Erythroblast (primary cell): ENCODE measurements at regions not wholly inside any gene's neighbourhood (a gene's known extent, or its start where the extent isn't known, plus 50 kb on each side); places are given as distances from the start of the nearest gene placed in this dataset.

Experiments used
- GATA1 ChIP-seq: IDR thresholded peaks from 2 replicates; pipeline ENCODE4 v1.6.1; 2011; ENCODE audit warnings: low read depth, mild to moderate bottlenecking, control low read depth, low read length, moderate library complexity
- POLR2A ChIP-seq: IDR thresholded peaks from 2 replicates; pipeline ENCODE4 v1.6.1; 2011; ENCODE audit warnings: mild to moderate bottlenecking, low read length

DNA sequence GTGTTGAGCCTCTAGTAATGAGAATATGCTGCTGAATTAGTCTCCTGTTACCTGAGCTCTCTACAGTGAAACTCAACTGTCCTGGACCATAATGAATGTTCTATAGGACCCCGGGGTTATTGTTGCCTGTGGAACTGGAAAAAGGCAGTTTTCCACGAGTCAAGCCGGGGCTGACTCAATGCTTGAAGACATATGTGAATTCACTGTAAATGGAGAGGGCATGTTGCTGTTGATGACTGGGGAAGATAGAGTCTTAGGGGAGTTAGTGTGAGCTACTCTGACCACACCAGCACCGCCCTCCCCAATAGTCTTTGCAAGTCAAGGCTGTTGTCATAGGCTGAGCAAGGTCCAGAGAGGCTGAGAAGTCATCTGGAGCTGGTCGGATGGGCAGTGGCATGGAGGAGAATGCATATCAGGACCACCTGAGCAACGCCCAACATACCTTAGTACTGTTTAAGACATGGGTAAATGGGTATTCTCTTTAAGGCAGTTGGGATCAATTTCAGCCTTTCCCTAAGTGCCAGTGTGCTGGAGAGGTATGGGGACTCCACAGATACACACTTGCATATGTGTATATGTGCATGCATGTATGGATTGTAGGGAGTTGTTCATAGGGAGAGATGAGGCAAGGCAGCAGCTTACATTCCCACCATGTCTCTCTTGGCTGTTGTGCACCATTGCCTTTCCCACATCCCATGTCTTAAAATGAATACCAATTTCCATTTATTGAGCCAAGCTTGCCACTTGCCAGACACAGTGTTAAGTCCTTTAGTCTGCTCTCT lies 230.1 kb upstream of the NAV2 start:
- TF ChIP-seq POLR2A: no peak
- TF ChIP-seq GATA1: no peak
